ENCODE measurements at regions not wholly inside any gene's neighbourhood (a gene's known extent, or its start where the extent isn't known, plus 50 kb on each side); places are given as distances from the start of the nearest gene placed in this dataset.

DNA sequence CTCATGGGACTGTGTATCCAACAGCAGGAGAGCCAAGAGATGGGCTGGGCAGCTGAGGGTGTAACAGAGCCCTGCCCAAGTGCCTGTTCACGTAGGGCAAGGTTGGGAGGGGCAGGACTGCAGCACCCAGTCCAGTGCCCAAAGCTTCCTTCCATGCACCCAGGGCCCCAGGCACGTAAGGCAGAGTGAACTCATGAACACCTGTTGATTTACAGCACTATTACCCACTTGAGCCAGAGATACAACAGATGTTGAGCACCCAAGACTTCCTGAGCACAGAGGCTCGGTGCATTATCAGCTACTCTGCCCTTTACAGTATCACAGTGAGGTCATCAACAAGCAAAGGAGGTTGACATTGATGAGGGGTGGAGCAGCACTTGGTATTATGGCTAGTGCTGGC, 50.2 kb upstream of the FHL2 start:
- no peak for DNase-seq (ENCODE audit: low spot score)

Data from left forelimb (tissue), 1 donor.